Stomach (tissue), 4 donors: ENCODE measurements at regions not wholly inside any gene's neighbourhood (a gene's known extent, or its start where the extent isn't known, plus 50 kb on each side); places are given as distances from the start of the nearest gene placed in this dataset.

Source experiments
- CTCF ChIP-seq, 7 experiments: fragments of 450-650 bp in 4 of 7; fragments of 200-600 bp in 3 of 7; sonication (generic) in 3 of 7; IDR thresholded peaks; one replicate each; pipeline ENCODE4 v1.5.1; 2016 to 2019; ENCODE audit warnings: antibody characterized with exemption in 7 of 7, control low read depth in 2 of 7, mild to moderate bottlenecking in 1 of 7
- POLR2A ChIP-seq, 4 donors: fragments of 450-650 bp; IDR thresholded peaks; one replicate each; pipeline ENCODE4 v1.6.1; 2016; ENCODE audit warnings: antibody characterized with exemption in 4 of 4, control low read depth in 2 of 4, mild to moderate bottlenecking in 1 of 4, moderate library complexity in 1 of 4

- no peak for TF ChIP-seq CTCF (IDR thresholded peaks at IDR 0.05)
- TF ChIP-seq POLR2A (IDR thresholded peaks at IDR 0.05), result no peak
Measured at GRCh38 chrX:15985937-15986336, 131.3 kb upstream of the AP1S2 start.
